H9 (cell line): ENCODE measurements at regions not wholly inside any gene's neighbourhood (a gene's known extent, or its start where the extent isn't known, plus 50 kb on each side); places are given as distances from the start of the nearest gene placed in this dataset.

Experiments used
- DNase-seq: peaks from one replicate; pipeline ENCODE4 v3.0.0-alpha.2; 2017
- H2AFZ ChIP-seq: one replicate; pipeline ENCODE4 v1.6.1; 2013; ENCODE audit warnings: mild to moderate bottlenecking, low read length, control low read depth, moderate library complexity
- H2AK5ac ChIP-seq: 2 replicates; pipeline ENCODE4 v1.6.1; 2013; ENCODE audit warnings: low read length, control low read depth, mixed read lengths; ENCODE audit not compliant: insufficient read length
- H2BK120ac ChIP-seq: one replicate; pipeline ENCODE4 v1.6.1; 2013; ENCODE audit warnings: low read depth, mild to moderate bottlenecking, low read length, control low read depth, inconsistent platforms; ENCODE audit not compliant: poor library complexity, severe bottlenecking
- H2BK12ac ChIP-seq: 2 replicates; pipeline ENCODE4 v1.6.1; 2013; ENCODE audit warnings: low read length, control low read depth, mixed read lengths, low read depth; ENCODE audit not compliant: insufficient read length
- H2BK15ac ChIP-seq: 2 replicates; pipeline ENCODE4 v1.6.1; 2013; ENCODE audit warnings: low read depth, low read length, control low read depth
- H2BK20ac ChIP-seq: one replicate; pipeline ENCODE4 v1.6.1; 2013; ENCODE audit warnings: low read depth, mild to moderate bottlenecking, low read length, control low read depth, inconsistent platforms; ENCODE audit not compliant: poor library complexity, severe bottlenecking
- H2BK5ac ChIP-seq: 2 replicates; pipeline ENCODE4 v1.6.1; 2013; ENCODE audit warnings: low read length, control low read depth, mixed read lengths; ENCODE audit not compliant: insufficient read length
- H3K14ac ChIP-seq: 2 replicates; pipeline ENCODE4 v1.6.1; 2013; ENCODE audit warnings: low read length, control low read depth; ENCODE audit not compliant: insufficient read depth
- H3K18ac ChIP-seq: 2 replicates; pipeline ENCODE4 v1.6.1; 2013; ENCODE audit warnings: low read depth, mild to moderate bottlenecking, mixed read lengths, low read length, control low read depth; ENCODE audit not compliant: insufficient read length
- H3K23ac ChIP-seq: 2 replicates; pipeline ENCODE4 v1.6.1; 2013; ENCODE audit warnings: low read length, control low read depth, mixed read lengths, low read depth; ENCODE audit not compliant: insufficient read length
- H3K23me2 ChIP-seq: 2 replicates; pipeline ENCODE4 v1.6.1; 2013; ENCODE audit warnings: low read depth, mild to moderate bottlenecking, mixed read lengths, low read length, control low read depth; ENCODE audit not compliant: insufficient read length, poor library complexity, severe bottlenecking
- H3K27ac ChIP-seq: 2 replicates; pipeline ENCODE4 v1.5.1; 2013; ENCODE audit warnings: low read length, control low read depth, mixed read lengths, low read depth; ENCODE audit not compliant: insufficient read length
- H3K27me3 ChIP-seq: 2 replicates; pipeline ENCODE4 v1.6.1; 2013; ENCODE audit warnings: low read length, control low read depth, inconsistent platforms; ENCODE audit not compliant: insufficient read depth
- H3K4ac ChIP-seq: 2 replicates; pipeline ENCODE4 v1.6.1; 2013; ENCODE audit warnings: low read depth, mild to moderate bottlenecking, control low read depth, inconsistent platforms, low read length, moderate library complexity
- H3K4me1 ChIP-seq: 2 replicates; pipeline ENCODE4 v1.6.1; 2013; ENCODE audit warnings: low read length, control low read depth, inconsistent platforms; ENCODE audit not compliant: insufficient read depth
- H3K4me2 ChIP-seq: 2 replicates; pipeline ENCODE4 v1.6.1; 2013; ENCODE audit warnings: low read length, control low read depth, mixed read lengths; ENCODE audit not compliant: insufficient read length, insufficient read depth
- H3K56ac ChIP-seq: 2 replicates; pipeline ENCODE4 v1.6.1; 2013; ENCODE audit warnings: low read depth, mild to moderate bottlenecking, mixed read lengths, low read length, control low read depth; ENCODE audit not compliant: insufficient read length
- H3K79me1 ChIP-seq: 2 replicates; pipeline ENCODE4 v1.6.1; 2013; ENCODE audit warnings: low read depth, mild to moderate bottlenecking, moderate library complexity, low read length, control low read depth, inconsistent platforms; ENCODE audit not compliant: insufficient read depth, poor library complexity, severe bottlenecking
- H3K79me2 ChIP-seq: 2 replicates; pipeline ENCODE4 v1.6.1; 2013; ENCODE audit warnings: low read length, control low read depth, inconsistent platforms; ENCODE audit not compliant: insufficient read depth
- H3K9ac ChIP-seq: 2 replicates; pipeline ENCODE4 v1.6.1; 2013; ENCODE audit warnings: low read length, control low read depth, mixed read lengths; ENCODE audit not compliant: insufficient read length; ENCODE audit errors: extremely low read depth
- H3K9me3 ChIP-seq: one replicate; pipeline ENCODE4 v1.6.1; 2013; ENCODE audit warnings: low read depth, low read length, inconsistent platforms; ENCODE audit not compliant: control insufficient read depth
- H3T11ph ChIP-seq: one replicate; pipeline ENCODE4 v1.6.1; 2013; ENCODE audit warnings: mild to moderate bottlenecking, low read length, control low read depth, inconsistent platforms
- H4K20me1 ChIP-seq: one replicate; pipeline ENCODE4 v1.6.1; 2013; ENCODE audit not compliant: control insufficient read depth, insufficient read length, insufficient read depth
- H4K5ac ChIP-seq: 2 replicates; pipeline ENCODE4 v1.6.1; 2013; ENCODE audit warnings: low read depth, mild to moderate bottlenecking, mixed read lengths, low read length, control low read depth; ENCODE audit not compliant: insufficient read length
- H4K8ac ChIP-seq: replicated peaks from 2 replicates; pipeline ENCODE4 v1.6.1; 2013; ENCODE audit warnings: low read length, control low read depth, mixed read lengths, low read depth; ENCODE audit not compliant: insufficient read length
- H4K91ac ChIP-seq: 2 replicates; pipeline ENCODE4 v1.6.1; 2013; ENCODE audit warnings: low read depth, mild to moderate bottlenecking, moderate library complexity, mixed read lengths, low read length, control low read depth; ENCODE audit not compliant: insufficient read length
- H3K27ac Mint-ChIP-seq, 3 experiments: 2 replicates in 2 of 3; 3 replicates in 1 of 3; pipeline ENCODE4 v1.8.0; 2020 to 2021; ENCODE audit warnings: mixed read lengths in 3 of 3, mild to moderate bottlenecking in 1 of 3, moderate library complexity in 1 of 3
- H3K27me3 Mint-ChIP-seq: 2 replicates; pipeline ENCODE4 v1.8.0; 2021; ENCODE audit warnings: low read depth, mild to moderate bottlenecking, moderate library complexity, mixed read lengths
- H3K36me3 Mint-ChIP-seq, 3 experiments: 2 replicates in 2 of 3; 3 replicates in 1 of 3; pipeline ENCODE4 v1.8.0; 2020 to 2021; ENCODE audit warnings: low read depth in 3 of 3, mixed read lengths in 3 of 3; ENCODE audit not compliant: insufficient read depth in 1 of 3
- H3K4me1 Mint-ChIP-seq, 2 experiments: 2 replicates each; pipeline ENCODE4 v1.8.0; 2020; ENCODE audit warnings: mixed read lengths in 2 of 2
- H3K4me3 Mint-ChIP-seq, 2 experiments: 2 replicates in 1 of 2; 3 replicates in 1 of 2; pipeline ENCODE4 v1.8.0; 2020 to 2021; ENCODE audit warnings: mild to moderate bottlenecking in 2 of 2, mixed read lengths in 2 of 2, moderate library complexity in 1 of 2
- H3K9me3 Mint-ChIP-seq, 2 experiments: 2 replicates in 1 of 2; 3 replicates in 1 of 2; pipeline ENCODE4 v1.8.0; 2020; ENCODE audit warnings: mild to moderate bottlenecking in 2 of 2, mixed read lengths in 2 of 2, moderate library complexity in 1 of 2
- WGBS: extraction: QIAGEN DNeasy Blood & Tissue Kit; methylation state at CpG from one replicate; pipeline ENCODE4 v1.1.7; 2013; ENCODE audit warnings: missing lambda C conversion rate, low lambda C conversion rate, mixed read lengths; ENCODE audit not compliant: insufficient read length; ENCODE audit errors: extremely low coverage; 5-methylcytosine and 5-hydroxymethylcytosine counted together
- TF ChIP-seq, protein P1 (sequence below): fragments of 200-600 bp; sonication (generic); conservative IDR thresholded peaks from 3 replicates; pipeline ENCODE4 v1.8.0; 2021; ENCODE audit warnings: antibody characterized with exemption, mild to moderate bottlenecking

- no peaks in the 10 kb centered on the region for H3K79me1 ChIP-seq
- no peak overlapping the region for H4K8ac ChIP-seq
- no peak overlapping the region for H3K18ac ChIP-seq
- H2BK120ac ChIP-seq, result no peak overlapping the region
- Mint-ChIP-seq H3K4me1 (peaks cover 5 to 7% of the 10 kb centered on the region in 2 experiments; a peak in 3 of 4 replicates), H3K36me3 (no peaks in the 10 kb centered on the region; a peak in 1 of 7 replicates), H3K9me3 (no peaks in the 10 kb centered on the region), H3K27ac (no peak overlapping the region; a peak in 1 of 7 replicates), H3K4me3 (no peak overlapping the region), H3K27me3 (peaks cover 10% of the 10 kb centered on the region)
- H3K23me2 ChIP-seq, result no peaks in the 10 kb centered on the region
- no peak overlapping the region for H3K9ac ChIP-seq
- DNase-seq, result no peak
- H3K27ac ChIP-seq, result no peak overlapping the region
- H2BK20ac ChIP-seq, result no peak overlapping the region
- H3K14ac ChIP-seq, result no peak overlapping the region
- H2BK15ac ChIP-seq, result no peak overlapping the region
- no peak overlapping the region for H3K56ac ChIP-seq
- H4K5ac ChIP-seq, result no peak overlapping the region
- H2AK5ac ChIP-seq, result no peak overlapping the region
- no peak overlapping the region for H2BK12ac ChIP-seq
- no peak overlapping the region for H3T11ph ChIP-seq
- no peak overlapping the region for H2AFZ ChIP-seq
- H3K4ac ChIP-seq, result no peak overlapping the region
- no peak overlapping the region for H4K91ac ChIP-seq
- TF ChIP-seq, protein P1, sequence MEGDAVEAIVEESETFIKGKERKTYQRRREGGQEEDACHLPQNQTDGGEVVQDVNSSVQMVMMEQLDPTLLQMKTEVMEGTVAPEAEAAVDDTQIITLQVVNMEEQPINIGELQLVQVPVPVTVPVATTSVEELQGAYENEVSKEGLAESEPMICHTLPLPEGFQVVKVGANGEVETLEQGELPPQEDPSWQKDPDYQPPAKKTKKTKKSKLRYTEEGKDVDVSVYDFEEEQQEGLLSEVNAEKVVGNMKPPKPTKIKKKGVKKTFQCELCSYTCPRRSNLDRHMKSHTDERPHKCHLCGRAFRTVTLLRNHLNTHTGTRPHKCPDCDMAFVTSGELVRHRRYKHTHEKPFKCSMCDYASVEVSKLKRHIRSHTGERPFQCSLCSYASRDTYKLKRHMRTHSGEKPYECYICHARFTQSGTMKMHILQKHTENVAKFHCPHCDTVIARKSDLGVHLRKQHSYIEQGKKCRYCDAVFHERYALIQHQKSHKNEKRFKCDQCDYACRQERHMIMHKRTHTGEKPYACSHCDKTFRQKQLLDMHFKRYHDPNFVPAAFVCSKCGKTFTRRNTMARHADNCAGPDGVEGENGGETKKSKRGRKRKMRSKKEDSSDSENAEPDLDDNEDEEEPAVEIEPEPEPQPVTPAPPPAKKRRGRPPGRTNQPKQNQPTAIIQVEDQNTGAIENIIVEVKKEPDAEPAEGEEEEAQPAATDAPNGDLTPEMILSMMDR, result no peak
- H3K23ac ChIP-seq, result no peak overlapping the region
- H3K27me3 ChIP-seq, result no peaks in the 10 kb centered on the region
- H2BK5ac ChIP-seq, result no peak overlapping the region
- H3K4me2 ChIP-seq, result no peak overlapping the region
- H3K79me2 ChIP-seq, result no peaks in the 10 kb centered on the region
- no CpG with 5 or more reads among the region's 3 CpGs for WGBS
- no peaks in the 10 kb centered on the region for H4K20me1 ChIP-seq
- no peaks in the 10 kb centered on the region for H3K9me3 ChIP-seq
- H3K4me1 ChIP-seq, result no peaks in the 10 kb centered on the region
Observed at GRCh38 chr2:42941633-42942176, 149.3 kb upstream of the HAAO start.
